ENCODE measurements at regions not wholly inside any gene's neighbourhood (a gene's known extent, or its start where the extent isn't known, plus 50 kb on each side); places are given as distances from the start of the nearest gene placed in this dataset.
"Not testable (repeated sequence)": the region's sequence is repeated elsewhere in the genome, so short reads cannot be mapped to it uniquely, and the experiment has no call there.

GRCh38 chr11:129699711-129700304 lies 115.8 kb upstream of the TMEM45B start:
- DNase-seq (ENCODE audit: low read depth in 2 of 2): no peak

GRCh38 chr11:129700701-129701100 lies 114.9 kb upstream of the TMEM45B start:
- DNase-seq (ENCODE audit: low read depth in 2 of 2): no peak

- DNase-seq (ENCODE audit: low read depth in 2 of 2): no peak
Measured at GRCh38 chr11:129701706-129702105, 113.9 kb upstream of the TMEM45B start.

GRCh38 chr11:129702410-129703398 lies 112.9 kb upstream of the TMEM45B start:
- DNase-seq (ENCODE audit: low read depth in 2 of 2): no peak

- no peak for DNase-seq (ENCODE audit: low read depth in 2 of 2)
Measured at GRCh38 chr11:129703846-129704245, 111.8 kb upstream of the TMEM45B start.

- no peak for DNase-seq (ENCODE audit: low read depth in 2 of 2)
Measured at GRCh38 chr11:129704831-129705230, 110.8 kb upstream of the TMEM45B start.

- no peak for DNase-seq (ENCODE audit: low read depth in 2 of 2)
Measured at GRCh38 chr11:129705341-129705740, 110.3 kb upstream of the TMEM45B start.

- no peak for DNase-seq (ENCODE audit: low read depth in 2 of 2)
Measured at GRCh38 chr11:129705933-129706332, 109.7 kb upstream of the TMEM45B start.

GRCh38 chr11:129709801-129710398 lies 105.7 kb upstream of the TMEM45B start:
- no peak for DNase-seq (ENCODE audit: low read depth in 2 of 2)

- DNase-seq (ENCODE audit: low read depth in 2 of 2): no peak
Measured at GRCh38 chr11:129710423-129710822, 105.2 kb upstream of the TMEM45B start.

- DNase-seq (ENCODE audit: low read depth in 2 of 2): no peak
Measured at GRCh38 chr11:129711760-129712159, 103.9 kb upstream of the TMEM45B start.

- not testable (repeated sequence) for DNase-seq (ENCODE audit: low read depth in 2 of 2)
Measured at GRCh38 chr11:129712486-129713240, 103.0 kb upstream of the TMEM45B start.

- DNase-seq (ENCODE audit: low read depth in 2 of 2): no peak
Measured at GRCh38 chr11:129719037-129719436, 96.6 kb upstream of the TMEM45B start.

- DNase-seq (ENCODE audit: low read depth in 2 of 2): no peak
Measured at GRCh38 chr11:129720156-129720555, 95.5 kb upstream of the TMEM45B start.

- DNase-seq (ENCODE audit: low read depth in 2 of 2): no peak
Measured at GRCh38 chr11:129720994-129721393, 94.7 kb upstream of the TMEM45B start.

- DNase-seq (ENCODE audit: low read depth in 2 of 2): no peak
Measured at GRCh38 chr11:129721685-129722084, 94.0 kb upstream of the TMEM45B start.

- DNase-seq (ENCODE audit: low read depth in 2 of 2): no peak
Measured at GRCh38 chr11:129722529-129722928, 93.1 kb upstream of the TMEM45B start.

GRCh38 chr11:129723146-129723760 lies 92.4 kb upstream of the TMEM45B start:
- no peak for DNase-seq (ENCODE audit: low read depth in 2 of 2)

- no peak for DNase-seq (ENCODE audit: low read depth in 2 of 2)
Measured at GRCh38 chr11:129723761-129724162, 91.9 kb upstream of the TMEM45B start.

GRCh38 chr11:129724866-129725265 lies 90.8 kb upstream of the TMEM45B start:
- DNase-seq (ENCODE audit: low read depth in 2 of 2): no peak

GRCh38 chr11:129726179-129726578 lies 89.5 kb upstream of the TMEM45B start:
- no peak for DNase-seq (ENCODE audit: low read depth in 2 of 2)
